ENCODE measurements at regions not wholly inside any gene's neighbourhood (a gene's known extent, or its start where the extent isn't known, plus 50 kb on each side); places are given as distances from the start of the nearest gene placed in this dataset.

DNA sequence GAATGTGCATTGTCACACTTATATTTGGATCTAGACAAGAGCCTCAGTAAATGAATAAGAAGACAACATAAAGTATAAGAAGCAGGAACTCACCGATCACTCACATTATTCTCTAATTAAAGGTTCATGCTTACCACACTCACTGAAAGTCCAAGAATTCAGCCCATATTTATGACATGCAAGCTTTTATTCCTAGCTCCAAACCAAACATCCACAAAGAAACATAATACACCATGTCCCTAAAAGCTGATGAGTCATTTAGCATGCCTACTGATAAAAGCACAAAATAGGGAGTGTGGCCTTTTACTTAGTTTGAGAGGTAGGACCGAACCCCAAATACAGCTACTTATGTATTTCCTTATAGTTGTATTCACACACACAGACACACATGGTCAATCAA is 1094.6 kb upstream of the CDH2 start:
- Histone ChIP-seq H2BK15ac (ENCODE audit: low read depth, low read length) (no peak overlapping the region), H2BK12ac (ENCODE audit: insufficient read length, low read depth, low read length) (no peak overlapping the region), H3K23me2 (ENCODE audit: insufficient read length, low read depth, low read length, poor library complexity, severe bottlenecking) (no peaks in the 10 kb centered on the region), H3K4ac (ENCODE audit: low read depth, low read length) (no peak overlapping the region), H2BK20ac (ENCODE audit: low read depth, low read length, poor library complexity, severe bottlenecking) (no peak overlapping the region), H2BK120ac (ENCODE audit: low read depth, low read length, poor library complexity, severe bottlenecking) (no peak overlapping the region), H3T11ph (ENCODE audit: low read length) (no peak overlapping the region), H3K14ac (ENCODE audit: insufficient read depth, low read length) (no peak overlapping the region), H3K4me2 (ENCODE audit: insufficient read depth, insufficient read length, low read length) (no peak overlapping the region), H3K79me2 (ENCODE audit: insufficient read depth, low read length) (no peaks in the 10 kb centered on the region), H4K5ac (ENCODE audit: insufficient read length, low read depth, low read length) (no peak overlapping the region), H4K8ac (replicated peaks; ENCODE audit: insufficient read length, low read depth, low read length) (no peak overlapping the region), H3K4me1 (ENCODE audit: insufficient read depth, low read length) (no peaks in the 10 kb centered on the region), H3K56ac (ENCODE audit: insufficient read length, low read depth, low read length) (no peak overlapping the region), H2AK5ac (ENCODE audit: insufficient read length, low read length) (no peak overlapping the region), H3K18ac (ENCODE audit: insufficient read length, low read depth, low read length) (no peak overlapping the region), H2BK5ac (ENCODE audit: insufficient read length, low read length) (no peak overlapping the region), H2AFZ (ENCODE audit: low read length) (no peak overlapping the region), H3K27ac (ENCODE audit: insufficient read length, low read depth, low read length) (no peak overlapping the region), H3K27me3 (ENCODE audit: insufficient read depth, low read length) (no peaks in the 10 kb centered on the region), H3K9me3 (ENCODE audit: control insufficient read depth, low read depth, low read length) (no peaks in the 10 kb centered on the region), H4K91ac (ENCODE audit: insufficient read length, low read depth, low read length) (no peak overlapping the region), H3K9ac (ENCODE audit: extremely low read depth, insufficient read length, low read length) (no peak overlapping the region), H4K20me1 (ENCODE audit: control insufficient read depth, insufficient read depth, insufficient read length) (no peaks in the 10 kb centered on the region), H3K79me1 (ENCODE audit: insufficient read depth, low read depth, low read length, poor library complexity, severe bottlenecking) (no peaks in the 10 kb centered on the region), H3K23ac (ENCODE audit: insufficient read length, low read depth, low read length) (no peak overlapping the region)
- no peak overlapping the region for H3K4me3 Mint-ChIP-seq
- H3K27ac Mint-ChIP-seq, result no peak overlapping the region; a peak in 1 of 7 replicates
- peaks cover 0 to 6% of the 10 kb centered on the region in 2 experiments; a peak in 2 of 4 replicates for H3K4me1 Mint-ChIP-seq
- no CpG with 5 or more reads among the region's 2 CpGs for WGBS (ENCODE audit: extremely low coverage, insufficient read length, low lambda C conversion rate)
- H3K9me3 Mint-ChIP-seq, result no peaks in the 10 kb centered on the region
- no peaks in the 10 kb centered on the region for H3K27me3 Mint-ChIP-seq (ENCODE audit: low read depth)
- no peaks in the 10 kb centered on the region for H3K36me3 Mint-ChIP-seq (ENCODE audit: insufficient read depth in 1 of 3, low read depth in 3 of 3)
- DNase-seq, result no peak
- TF ChIP-seq, protein P1, sequence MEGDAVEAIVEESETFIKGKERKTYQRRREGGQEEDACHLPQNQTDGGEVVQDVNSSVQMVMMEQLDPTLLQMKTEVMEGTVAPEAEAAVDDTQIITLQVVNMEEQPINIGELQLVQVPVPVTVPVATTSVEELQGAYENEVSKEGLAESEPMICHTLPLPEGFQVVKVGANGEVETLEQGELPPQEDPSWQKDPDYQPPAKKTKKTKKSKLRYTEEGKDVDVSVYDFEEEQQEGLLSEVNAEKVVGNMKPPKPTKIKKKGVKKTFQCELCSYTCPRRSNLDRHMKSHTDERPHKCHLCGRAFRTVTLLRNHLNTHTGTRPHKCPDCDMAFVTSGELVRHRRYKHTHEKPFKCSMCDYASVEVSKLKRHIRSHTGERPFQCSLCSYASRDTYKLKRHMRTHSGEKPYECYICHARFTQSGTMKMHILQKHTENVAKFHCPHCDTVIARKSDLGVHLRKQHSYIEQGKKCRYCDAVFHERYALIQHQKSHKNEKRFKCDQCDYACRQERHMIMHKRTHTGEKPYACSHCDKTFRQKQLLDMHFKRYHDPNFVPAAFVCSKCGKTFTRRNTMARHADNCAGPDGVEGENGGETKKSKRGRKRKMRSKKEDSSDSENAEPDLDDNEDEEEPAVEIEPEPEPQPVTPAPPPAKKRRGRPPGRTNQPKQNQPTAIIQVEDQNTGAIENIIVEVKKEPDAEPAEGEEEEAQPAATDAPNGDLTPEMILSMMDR (conservative IDR thresholded peaks at IDR 0.05), result no peak
